Aorta (tissue), 5 donors: ENCODE measurements at regions not wholly inside any gene's neighbourhood (a gene's known extent, or its start where the extent isn't known, plus 50 kb on each side); places are given as distances from the start of the nearest gene placed in this dataset.

Experiments
- ATAC-seq: fragments of 200-7000 bp; cut with Tn5 transposase; one replicate; pipeline ENCODE4 v1.9.1; 2022; ENCODE audit warnings: moderate library complexity; ENCODE audit not compliant: low FRiP score
- DNase-seq, 2 donors: peaks; one replicate each; pipeline ENCODE4 v3.0.0-alpha.2; 2020
- H3K27ac ChIP-seq, 2 donors: one replicate each; pipeline ENCODE4 v1.5.1; 2013; ENCODE audit warnings: low read length in 2 of 2, mild to moderate bottlenecking in 2 of 2, moderate library complexity in 2 of 2, control low read depth in 1 of 2, inconsistent platforms in 1 of 2, low read depth in 1 of 2
- H3K27me3 ChIP-seq, 2 donors: one replicate each; pipeline ENCODE4 v1.6.1; 2013; ENCODE audit warnings: control low read depth in 1 of 2, low read length in 1 of 2, mild to moderate bottlenecking in 1 of 2, moderate library complexity in 1 of 2; ENCODE audit not compliant: insufficient read depth in 2 of 2, control insufficient read depth in 1 of 2
- H3K36me3 ChIP-seq, 2 donors: one replicate each; pipeline ENCODE4 v1.6.1; 2013; ENCODE audit warnings: control low read depth in 1 of 2, low read length in 1 of 2, mild to moderate bottlenecking in 1 of 2; ENCODE audit not compliant: insufficient read depth in 2 of 2, control insufficient read depth in 1 of 2
- H3K4me1 ChIP-seq, 2 donors: one replicate each; pipeline ENCODE4 v1.6.1; 2013; ENCODE audit warnings: low read length in 2 of 2, control low read depth in 1 of 2, mild to moderate bottlenecking in 1 of 2, moderate library complexity in 1 of 2; ENCODE audit not compliant: insufficient read depth in 2 of 2, control insufficient read depth in 1 of 2
- H3K4me3 ChIP-seq, 2 donors: one replicate each; pipeline ENCODE4 v1.5.1; 2013; ENCODE audit warnings: low read length in 2 of 2, control low read depth in 1 of 2, mild to moderate bottlenecking in 1 of 2
- H3K9me3 ChIP-seq: one replicate; pipeline ENCODE4 v1.6.1; 2013; ENCODE audit warnings: mild to moderate bottlenecking, low read length; ENCODE audit not compliant: control insufficient read depth
- WGBS, 2 donors: extraction: QIAGEN DNeasy Blood & Tissue Kit; methylation state at CpG; one replicate each; pipeline ENCODE4 v1.1.7; 2013; 5-methylcytosine and 5-hydroxymethylcytosine counted together
- intact Hi-C, 2 donors: fragments of 100-400 bp; cut with DNase I; formaldehyde crosslinking; loops; one replicate each; pipeline versions ENCODE4 v1.14.2 to v1.15.0; 2022
- donor health status: healthy with polysubstance abuse.
- donor health status: Bipolar disorder and iron deficiency.
- donor health status: DM: no; HTN: no; CAD: no.
- donor health status: DM: no; HTN: no; CAD: no.
- donor health status: DM: yes; HTN: yes; CAD: no.

DNA sequence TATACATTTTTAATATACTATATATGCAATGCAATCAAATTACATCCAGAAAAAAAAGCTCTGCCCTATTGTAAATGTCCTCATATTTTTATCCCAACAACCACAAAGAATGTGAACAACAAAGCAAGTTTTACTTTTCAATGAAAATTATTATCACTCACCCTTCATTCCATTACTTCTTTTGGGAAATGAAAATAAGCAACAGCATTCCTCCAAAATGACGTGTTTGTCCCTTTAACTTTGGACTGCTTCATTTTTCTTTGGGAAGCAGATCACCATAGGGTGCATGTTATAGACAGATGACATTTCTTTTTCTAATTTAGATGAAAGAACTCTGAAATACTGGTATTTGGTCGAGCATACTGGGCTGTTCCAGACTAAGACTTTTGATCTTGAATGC is 667.1 kb upstream of the BOD1L1 start:
- Histone ChIP-seq H3K4me3 (no peak overlapping the region), H3K4me1 (no peaks in the 10 kb centered on the region), H3K36me3 (no peaks in the 10 kb centered on the region), H3K9me3 (no peaks in the 10 kb centered on the region), H3K27me3 (no peaks in the 10 kb centered on the region), H3K27ac (no peak overlapping the region)
- no peak for ATAC-seq
- intact Hi-C loops = no loop called here
- DNase-seq = no peak
- WGBS, 2 donors = 18 to 24% methylated on average over 2 of the region's 2 CpGs

DNA sequence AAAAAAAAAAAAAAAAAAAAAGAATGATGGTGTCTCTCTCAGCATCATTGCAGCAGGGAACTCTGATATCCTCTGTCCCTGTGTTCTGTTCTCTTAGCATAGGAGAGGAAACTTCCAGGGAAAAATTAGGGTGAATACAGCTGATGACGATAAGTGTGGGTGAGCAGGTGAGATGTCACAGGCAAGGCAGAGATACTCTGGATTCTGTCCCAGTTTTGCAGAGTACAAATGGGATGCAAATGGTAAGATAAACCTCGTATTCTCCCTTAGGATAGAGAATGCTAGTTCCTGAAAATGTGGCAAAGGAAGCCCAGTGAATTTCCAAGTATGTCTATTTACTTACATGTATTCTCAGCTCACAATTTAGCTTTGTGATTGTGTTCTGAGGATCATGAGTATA is 671.6 kb upstream of the BOD1L1 start:
- Histone ChIP-seq H3K4me3 (no peak overlapping the region), H3K9me3 (no peaks in the 10 kb centered on the region), H3K4me1 (no peaks in the 10 kb centered on the region), H3K36me3 (no peaks in the 10 kb centered on the region), H3K27me3 (no peaks in the 10 kb centered on the region), H3K27ac (no peak overlapping the region)
- DNase-seq (no peak), ATAC-seq (no peak)
- WGBS, 2 donors = 74 to 79% methylated on average over 2 of the region's 2 CpGs
- intact Hi-C loops = no loop called here

- Histone ChIP-seq H3K4me3 (no peak overlapping the region), H3K9me3 (no peaks in the 10 kb centered on the region), H3K36me3 (no peaks in the 10 kb centered on the region), H3K27me3 (no peaks in the 10 kb centered on the region), H3K4me1 (no peaks in the 10 kb centered on the region), H3K27ac (no peak overlapping the region)
- ATAC-seq = no peak
- DNase-seq = no peak
- intact Hi-C loops = no loop called here
These were observed 674.5 kb upstream of the BOD1L1 start for GRCh38 chr4:14302021-14302420.

DNA sequence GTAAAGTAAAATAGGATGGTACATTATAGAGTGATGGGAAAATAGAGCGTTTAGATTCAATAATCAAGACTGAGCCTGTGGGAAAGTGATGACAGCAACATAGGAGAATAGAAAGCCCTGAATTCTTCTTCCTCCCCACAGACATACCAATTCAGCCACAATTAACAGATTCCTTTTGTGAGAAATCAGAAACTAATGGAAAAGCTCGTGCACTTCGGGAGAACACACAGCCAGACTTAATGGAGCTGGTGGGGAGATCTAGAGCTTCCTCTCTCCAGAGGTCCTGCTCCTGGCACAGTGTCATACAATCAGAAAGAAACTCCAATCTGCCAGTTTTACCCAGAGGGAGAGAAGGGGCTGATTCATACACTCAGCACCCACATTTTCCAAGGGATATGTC is 676.3 kb upstream of the BOD1L1 start:
- no peaks in the 10 kb centered on the region for H3K36me3 ChIP-seq
- H3K4me3 ChIP-seq = no peak overlapping the region
- WGBS, 2 donors = 72 to 73% methylated on average over 3 of the region's 3 CpGs
- intact Hi-C loops = no loop called here
- no peaks in the 10 kb centered on the region for H3K27me3 ChIP-seq
- no peak overlapping the region for H3K27ac ChIP-seq
- H3K9me3 ChIP-seq = no peaks in the 10 kb centered on the region
- ATAC-seq (no peak), DNase-seq (no peak)
- no peaks in the 10 kb centered on the region for H3K4me1 ChIP-seq

- no peak overlapping the region for H3K27ac ChIP-seq
- no peaks in the 10 kb centered on the region for H3K4me1 ChIP-seq
- no peak overlapping the region for H3K4me3 ChIP-seq
- no peaks in the 10 kb centered on the region for H3K9me3 ChIP-seq
- intact Hi-C loops = no loop called here
- no peak for DNase-seq
- no peak for ATAC-seq
- H3K36me3 ChIP-seq = no peaks in the 10 kb centered on the region
- no peaks in the 10 kb centered on the region for H3K27me3 ChIP-seq
These were observed 680.7 kb upstream of the BOD1L1 start for GRCh38 chr4:14308229-14308651.

GRCh38 chr4:14309431-14309830 is 681.9 kb upstream of the BOD1L1 start:
- H3K4me3 ChIP-seq = no peak overlapping the region
- H3K36me3 ChIP-seq = no peaks in the 10 kb centered on the region
- intact Hi-C loops = no loop called here
- ATAC-seq (no peak), DNase-seq (no peak)
- no peaks in the 10 kb centered on the region for H3K4me1 ChIP-seq
- no peaks in the 10 kb centered on the region for H3K9me3 ChIP-seq
- no peak overlapping the region for H3K27ac ChIP-seq
- 66 to 70% methylated on average over 2 of the region's 2 CpGs for WGBS, 2 donors
- H3K27me3 ChIP-seq = no peaks in the 10 kb centered on the region

DNA sequence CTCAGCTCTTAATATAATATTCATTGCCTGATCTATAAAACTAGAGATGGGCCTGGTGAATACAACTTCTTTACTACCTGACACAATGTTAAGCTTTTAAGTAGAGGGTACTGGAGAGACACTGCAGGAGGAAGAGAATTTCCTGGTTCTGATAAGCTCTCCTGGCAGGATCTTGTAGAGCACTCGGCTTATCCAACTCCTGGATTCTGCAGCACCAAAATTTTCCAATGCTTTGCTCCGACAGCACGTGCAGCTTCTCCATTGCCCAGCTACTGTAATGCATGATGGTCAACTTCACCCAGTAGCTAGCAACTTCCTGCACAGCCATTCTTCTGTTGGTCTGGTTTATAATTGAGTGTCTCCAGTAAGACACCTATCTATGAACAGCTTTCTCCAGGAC is 686.2 kb upstream of the BOD1L1 start:
- 70 to 71% methylated on average over 3 of the region's 3 CpGs for WGBS, 2 donors
- Histone ChIP-seq H3K4me3 (no peak overlapping the region), H3K9me3 (no peaks in the 10 kb centered on the region), H3K27ac (no peak overlapping the region), H3K27me3 (no peaks in the 10 kb centered on the region), H3K36me3 (no peaks in the 10 kb centered on the region), H3K4me1 (no peaks in the 10 kb centered on the region)
- ATAC-seq (no peak), DNase-seq (no peak)
- intact Hi-C loops = no loop called here

- Histone ChIP-seq H3K4me1 (no peaks in the 10 kb centered on the region), H3K4me3 (no peak overlapping the region), H3K27me3 (no peaks in the 10 kb centered on the region), H3K9me3 (no peaks in the 10 kb centered on the region), H3K27ac (no peak overlapping the region), H3K36me3 (no peaks in the 10 kb centered on the region)
- intact Hi-C loops = no loop called here
- WGBS, 2 donors = 62 to 84% methylated on average over 3 of the region's 3 CpGs
- ATAC-seq (no peak), DNase-seq (no peak)
These were observed 687.2 kb upstream of the CPEB2 start for GRCh38 chr4:14315129-14315528.

DNA sequence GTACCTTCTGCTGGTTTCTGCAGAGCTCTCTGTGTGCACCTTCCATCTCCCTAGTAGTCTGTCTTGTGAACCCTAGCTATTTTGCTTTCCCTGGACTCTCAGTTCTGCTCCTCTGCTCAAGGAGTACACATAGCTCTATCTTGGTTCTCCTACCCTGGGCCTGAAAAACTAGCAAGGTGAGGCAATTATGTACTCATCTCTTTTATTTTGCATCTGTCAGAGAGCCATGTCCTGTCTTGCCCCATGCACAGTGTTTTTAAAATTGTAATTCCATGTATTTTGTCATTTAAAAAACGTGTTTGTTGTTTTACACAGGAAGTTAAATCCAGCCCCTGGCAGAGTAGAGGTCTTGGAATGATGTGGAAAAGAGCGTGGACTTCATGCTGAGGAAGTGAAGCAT is 684.9 kb upstream of the CPEB2 start:
- no peak overlapping the region for H3K4me3 ChIP-seq
- ATAC-seq (no peak), DNase-seq (no peak)
- peaks cover 0 to 2% of the 10 kb centered on the region in 2 donors for H3K27me3 ChIP-seq
- intact Hi-C loops = no loop called here
- 49 to 59% methylated on average over 2 of the region's 2 CpGs for WGBS, 2 donors
- H3K36me3 ChIP-seq = no peaks in the 10 kb centered on the region
- H3K9me3 ChIP-seq = no peaks in the 10 kb centered on the region
- no peaks in the 10 kb centered on the region for H3K4me1 ChIP-seq
- H3K27ac ChIP-seq = no peak overlapping the region
